ENCODE measurements at regions not wholly inside any gene's neighbourhood (a gene's known extent, or its start where the extent isn't known, plus 50 kb on each side); places are given as distances from the start of the nearest gene placed in this dataset.

- no peaks in the 10 kb centered on the region for H3K27me3 Mint-ChIP-seq
- H3K27ac Mint-ChIP-seq, result no peak overlapping the region
- intact Hi-C loops (cut with micrococcal nuclease), result no loop called here
- H3K27me3 ChIP-seq (ENCODE audit: insufficient read depth, low read length), result no peaks in the 10 kb centered on the region
- no peaks in the 10 kb centered on the region for H3K9me3 ChIP-seq (ENCODE audit: control insufficient read depth in 1 of 2, low read length in 2 of 2)
- no peaks in the 10 kb centered on the region for H3K4me1 Mint-ChIP-seq
- no peak overlapping the region for H3K4me3 Mint-ChIP-seq
- ChIA-PET POLR2A (ENCODE audit: partially characterized antibody) (no interaction called here), CTCF (ENCODE audit: partially characterized antibody) (no interaction called here)
- no peak overlapping the region for H3K4me3 ChIP-seq (ENCODE audit: low read length in 2 of 2)
- H3K36me3 ChIP-seq (ENCODE audit: insufficient read depth, low read length), result no peaks in the 10 kb centered on the region
- peaks cover 0 to 3% (median 0%) of the 10 kb centered on the region in 8 donors for H3K9me3 Mint-ChIP-seq
- no peak overlapping the region for H3K27ac ChIP-seq (ENCODE audit: low read depth, low read length)
- H3K36me3 Mint-ChIP-seq, result no peaks in the 10 kb centered on the region
- H3K4me1 ChIP-seq (ENCODE audit: insufficient read depth, low read length), result no peaks in the 10 kb centered on the region
- no peak for DNase-seq
Measured at GRCh38 chr13:60754211-60755090, 357.4 kb downstream of the TDRD3 start.

- Mint-ChIP-seq H3K27me3 (no peaks in the 10 kb centered on the region), H3K4me1 (no peaks in the 10 kb centered on the region), H3K9me3 (peaks cover 0 to 3% (median 0%) of the 10 kb centered on the region in 8 donors), H3K36me3 (no peaks in the 10 kb centered on the region), H3K27ac (no peak overlapping the region), H3K4me3 (no peak overlapping the region)
- H3K9me3 ChIP-seq (ENCODE audit: control insufficient read depth in 1 of 2, low read length in 2 of 2), result no peaks in the 10 kb centered on the region
- H3K27ac ChIP-seq (ENCODE audit: low read depth, low read length), result no peak overlapping the region
- intact Hi-C loops (cut with micrococcal nuclease), result no loop called here
- no peaks in the 10 kb centered on the region for H3K36me3 ChIP-seq (ENCODE audit: insufficient read depth, low read length)
- DNase-seq, result no peak
- H3K4me1 ChIP-seq (ENCODE audit: insufficient read depth, low read length), result no peaks in the 10 kb centered on the region
- H3K27me3 ChIP-seq (ENCODE audit: insufficient read depth, low read length), result no peaks in the 10 kb centered on the region
- CTCF ChIA-PET (ENCODE audit: partially characterized antibody), result no interaction called here
- POLR2A ChIA-PET (ENCODE audit: partially characterized antibody), result no interaction called here
- no peak overlapping the region for H3K4me3 ChIP-seq (ENCODE audit: low read length in 2 of 2)
Measured at GRCh38 chr13:60753641-60754040, 356.6 kb downstream of the TDRD3 start.

- Histone ChIP-seq H3K36me3 (ENCODE audit: insufficient read depth, low read length) (no peaks in the 10 kb centered on the region), H3K4me3 (ENCODE audit: low read length in 2 of 2) (no peak overlapping the region), H3K4me1 (ENCODE audit: insufficient read depth, low read length) (no peaks in the 10 kb centered on the region), H3K9me3 (ENCODE audit: control insufficient read depth in 1 of 2, low read length in 2 of 2) (no peaks in the 10 kb centered on the region), H3K27me3 (ENCODE audit: insufficient read depth, low read length) (no peaks in the 10 kb centered on the region), H3K27ac (ENCODE audit: low read depth, low read length) (no peak overlapping the region)
- Mint-ChIP-seq H3K4me1 (no peaks in the 10 kb centered on the region), H3K4me3 (no peak overlapping the region), H3K9me3 (peaks cover 0 to 14% (median 4%) of the 10 kb centered on the region in 8 donors), H3K27ac (no peak overlapping the region), H3K36me3 (no peaks in the 10 kb centered on the region), H3K27me3 (no peaks in the 10 kb centered on the region)
- DNase-seq, result no peak
- ChIA-PET CTCF (ENCODE audit: partially characterized antibody) (no interaction called here), POLR2A (ENCODE audit: partially characterized antibody) (no interaction called here)
- intact Hi-C loops (cut with micrococcal nuclease), result no loop called here
Measured at GRCh38 chr13:60745343-60745742, 348.3 kb downstream of the TDRD3 start.

- Mint-ChIP-seq H3K27ac (no peak overlapping the region), H3K27me3 (no peaks in the 10 kb centered on the region), H3K36me3 (no peaks in the 10 kb centered on the region), H3K4me1 (no peaks in the 10 kb centered on the region), H3K9me3 (peaks cover 0 to 6% (median 1%) of the 10 kb centered on the region in 8 donors), H3K4me3 (no peak overlapping the region)
- ChIA-PET POLR2A (ENCODE audit: partially characterized antibody) (no interaction called here), CTCF (ENCODE audit: partially characterized antibody) (no interaction called here)
- H3K4me1 ChIP-seq (ENCODE audit: insufficient read depth, low read length), result no peaks in the 10 kb centered on the region
- no peak overlapping the region for H3K4me3 ChIP-seq (ENCODE audit: low read length in 2 of 2)
- H3K9me3 ChIP-seq (ENCODE audit: control insufficient read depth in 1 of 2, low read length in 2 of 2), result no peaks in the 10 kb centered on the region
- intact Hi-C loops (cut with micrococcal nuclease), result no loop called here
- H3K36me3 ChIP-seq (ENCODE audit: insufficient read depth, low read length), result no peaks in the 10 kb centered on the region
- no peak overlapping the region for H3K27ac ChIP-seq (ENCODE audit: low read depth, low read length)
- no peaks in the 10 kb centered on the region for H3K27me3 ChIP-seq (ENCODE audit: insufficient read depth, low read length)
- DNase-seq, result no peak
Measured at GRCh38 chr13:60733933-60734332, 336.9 kb downstream of the TDRD3 start.

GRCh38 chr13:60727140-60727539, 330.1 kb downstream of the TDRD3 start:
- H3K27ac Mint-ChIP-seq, result no peak overlapping the region
- no peaks in the 10 kb centered on the region for H3K36me3 ChIP-seq (ENCODE audit: insufficient read depth, low read length)
- ChIA-PET POLR2A (ENCODE audit: partially characterized antibody) (no interaction called here), CTCF (ENCODE audit: partially characterized antibody) (no interaction called here)
- intact Hi-C loops (cut with micrococcal nuclease), result no loop called here
- H3K4me1 Mint-ChIP-seq, result no peaks in the 10 kb centered on the region
- no peaks in the 10 kb centered on the region for H3K9me3 Mint-ChIP-seq
- H3K27ac ChIP-seq (ENCODE audit: low read depth, low read length), result no peak overlapping the region
- no peaks in the 10 kb centered on the region for H3K36me3 Mint-ChIP-seq
- H3K9me3 ChIP-seq (ENCODE audit: control insufficient read depth in 1 of 2, low read length in 2 of 2), result no peaks in the 10 kb centered on the region
- no peaks in the 10 kb centered on the region for H3K27me3 ChIP-seq (ENCODE audit: insufficient read depth, low read length)
- no peak for DNase-seq
- H3K4me1 ChIP-seq (ENCODE audit: insufficient read depth, low read length), result no peaks in the 10 kb centered on the region
- H3K4me3 Mint-ChIP-seq, result no peak overlapping the region
- H3K27me3 Mint-ChIP-seq, result no peaks in the 10 kb centered on the region
- no peak overlapping the region for H3K4me3 ChIP-seq (ENCODE audit: low read length in 2 of 2)

- intact Hi-C loops (cut with micrococcal nuclease), result no loop called here
- POLR2A ChIA-PET (ENCODE audit: partially characterized antibody), result no interaction called here
- Histone ChIP-seq H3K27ac (ENCODE audit: low read depth, low read length) (no peak overlapping the region), H3K27me3 (ENCODE audit: insufficient read depth, low read length) (no peaks in the 10 kb centered on the region), H3K36me3 (ENCODE audit: insufficient read depth, low read length) (no peaks in the 10 kb centered on the region), H3K4me3 (ENCODE audit: low read length in 2 of 2) (no peak overlapping the region), H3K4me1 (ENCODE audit: insufficient read depth, low read length) (no peaks in the 10 kb centered on the region), H3K9me3 (ENCODE audit: control insufficient read depth in 1 of 2, low read length in 2 of 2) (no peaks in the 10 kb centered on the region)
- no peaks in the 10 kb centered on the region for H3K27me3 Mint-ChIP-seq
- no peak for DNase-seq
- CTCF ChIA-PET (ENCODE audit: partially characterized antibody), result no interaction called here
- H3K36me3 Mint-ChIP-seq, result no peaks in the 10 kb centered on the region
- H3K4me3 Mint-ChIP-seq, result no peak overlapping the region
- H3K9me3 Mint-ChIP-seq, result peaks cover 0 to 4% (median 0%) of the 10 kb centered on the region in 8 donors
- no peak overlapping the region for H3K27ac Mint-ChIP-seq
- no peaks in the 10 kb centered on the region for H3K4me1 Mint-ChIP-seq
Measured at GRCh38 chr13:60721063-60721462, 324.0 kb downstream of the TDRD3 start.

- H3K27ac Mint-ChIP-seq, result no peak overlapping the region
- H3K9me3 Mint-ChIP-seq, result peaks cover 0 to 4% (median 0%) of the 10 kb centered on the region in 8 donors
- no peak overlapping the region for H3K27ac ChIP-seq (ENCODE audit: low read depth, low read length)
- no peak overlapping the region for H3K4me3 Mint-ChIP-seq
- no peaks in the 10 kb centered on the region for H3K36me3 Mint-ChIP-seq
- no peaks in the 10 kb centered on the region for H3K27me3 Mint-ChIP-seq
- H3K9me3 ChIP-seq (ENCODE audit: control insufficient read depth in 1 of 2, low read length in 2 of 2), result no peaks in the 10 kb centered on the region
- ChIA-PET POLR2A (ENCODE audit: partially characterized antibody) (no interaction called here), CTCF (ENCODE audit: partially characterized antibody) (no interaction called here)
- intact Hi-C loops (cut with micrococcal nuclease), result no loop called here
- H3K4me1 ChIP-seq (ENCODE audit: insufficient read depth, low read length), result no peaks in the 10 kb centered on the region
- no peaks in the 10 kb centered on the region for H3K36me3 ChIP-seq (ENCODE audit: insufficient read depth, low read length)
- DNase-seq, result no peak
- H3K4me3 ChIP-seq (ENCODE audit: low read length in 2 of 2), result no peak overlapping the region
- H3K27me3 ChIP-seq (ENCODE audit: insufficient read depth, low read length), result no peaks in the 10 kb centered on the region
- H3K4me1 Mint-ChIP-seq, result no peaks in the 10 kb centered on the region
Measured at GRCh38 chr13:60720590-60720989, 323.6 kb downstream of the TDRD3 start.

All from CD4-positive, alpha-beta memory T cell (primary cell).